Neural cell (in vitro differentiated cells): ENCODE measurements at regions not wholly inside any gene's neighbourhood (a gene's known extent, or its start where the extent isn't known, plus 50 kb on each side); places are given as distances from the start of the nearest gene placed in this dataset.

Experiments used
- EP300 ChIP-seq: fragments of 450-650 bp; conservative IDR thresholded peaks from 2 replicates; pipeline ENCODE4 v1.6.1; 2014; ENCODE audit warnings: antibody characterized with exemption, mild to moderate bottlenecking, moderate library complexity; ENCODE audit not compliant: poor library complexity, severe bottlenecking
- POLR2AphosphoS5 ChIP-seq: IDR thresholded peaks from 2 replicates; pipeline ENCODE4 v1.6.1; 2012
- RAD21 ChIP-seq: fragments of 450-650 bp; conservative IDR thresholded peaks from 2 replicates; pipeline ENCODE4 v1.6.1; 2014; ENCODE audit warnings: antibody characterized with exemption, mild to moderate bottlenecking, moderate library complexity
- TAF1 ChIP-seq: IDR thresholded peaks from 2 replicates; pipeline ENCODE4 v1.6.1; 2012; ENCODE audit warnings: low read depth
- TF ChIP-seq, protein P1 (sequence below): fragments of 450-650 bp; IDR thresholded peaks from 2 replicates; pipeline ENCODE4 v1.5.1; 2014; ENCODE audit warnings: antibody characterized with exemption, mild to moderate bottlenecking, moderate library complexity; ENCODE audit not compliant: poor library complexity, severe bottlenecking

DNA sequence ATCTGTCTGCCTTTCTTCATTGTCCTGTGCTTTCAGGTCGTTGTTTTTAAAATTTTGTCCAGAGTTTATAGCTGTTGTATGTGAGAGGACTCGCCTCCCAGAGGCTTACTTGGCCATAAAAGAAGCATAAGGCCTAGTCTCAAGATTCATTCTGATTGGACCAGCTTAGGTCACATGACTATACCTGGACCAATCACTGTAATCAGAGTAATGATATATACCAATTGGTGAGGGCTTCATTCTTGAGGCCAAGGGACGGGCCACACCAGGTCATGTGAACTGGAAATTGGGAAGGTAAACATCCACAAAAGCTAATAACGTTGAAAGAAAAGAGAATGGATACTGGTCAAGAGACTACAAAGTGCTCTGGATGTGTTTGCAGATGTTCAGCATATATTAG lies 141.4 kb upstream of the SULF2 start:
- TF ChIP-seq POLR2AphosphoS5 (no peak), RAD21 (no peak), EP300 (no peak), TAF1 (no peak)
- TF ChIP-seq, protein P1, sequence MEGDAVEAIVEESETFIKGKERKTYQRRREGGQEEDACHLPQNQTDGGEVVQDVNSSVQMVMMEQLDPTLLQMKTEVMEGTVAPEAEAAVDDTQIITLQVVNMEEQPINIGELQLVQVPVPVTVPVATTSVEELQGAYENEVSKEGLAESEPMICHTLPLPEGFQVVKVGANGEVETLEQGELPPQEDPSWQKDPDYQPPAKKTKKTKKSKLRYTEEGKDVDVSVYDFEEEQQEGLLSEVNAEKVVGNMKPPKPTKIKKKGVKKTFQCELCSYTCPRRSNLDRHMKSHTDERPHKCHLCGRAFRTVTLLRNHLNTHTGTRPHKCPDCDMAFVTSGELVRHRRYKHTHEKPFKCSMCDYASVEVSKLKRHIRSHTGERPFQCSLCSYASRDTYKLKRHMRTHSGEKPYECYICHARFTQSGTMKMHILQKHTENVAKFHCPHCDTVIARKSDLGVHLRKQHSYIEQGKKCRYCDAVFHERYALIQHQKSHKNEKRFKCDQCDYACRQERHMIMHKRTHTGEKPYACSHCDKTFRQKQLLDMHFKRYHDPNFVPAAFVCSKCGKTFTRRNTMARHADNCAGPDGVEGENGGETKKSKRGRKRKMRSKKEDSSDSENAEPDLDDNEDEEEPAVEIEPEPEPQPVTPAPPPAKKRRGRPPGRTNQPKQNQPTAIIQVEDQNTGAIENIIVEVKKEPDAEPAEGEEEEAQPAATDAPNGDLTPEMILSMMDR: no peak
